PC-3 (cell line): ENCODE measurements at regions not wholly inside any gene's neighbourhood (a gene's known extent, or its start where the extent isn't known, plus 50 kb on each side); places are given as distances from the start of the nearest gene placed in this dataset.

Source experiments
- ATAC-seq: fragments of 200-7000 bp; cut with Tn5 transposase; 2 replicates; pipeline ENCODE4 v1.9.1; 2020; ENCODE audit warnings: mild to moderate bottlenecking, moderate library complexity
- BruUV-seq: library from RNA; stranded (reverse); fragments of 400-500 nt; replicated peaks from 2 replicates; lab custom pipeline; 2021; lab: Mats Ljungman, UMichigan
- CTCF ChIA-PET: fragments of 300-600 bp; sonication (Branson Sonifier 250); formaldehyde crosslinking; loops from one replicate; lab custom pipeline; 2022; ENCODE audit warnings: antibody characterized with exemption; lab: Charles Lee
- POLR2A ChIA-PET: fragments of 300-600 bp; sonication (Branson Sonifier 250); formaldehyde crosslinking; loops from one replicate; lab custom pipeline; 2022; ENCODE audit warnings: antibody characterized with exemption; ENCODE audit not compliant: unreplicated experiment; lab: Charles Lee
- DNase-seq: peaks from one replicate; pipeline ENCODE4 v3.0.0-alpha.2; 2015
- H2AFZ ChIP-seq: fragments of 300-600 bp; sonication (generic); 2 replicates; pipeline ENCODE4 v1.6.0; 2016; ENCODE audit warnings: antibody characterized with exemption, low read length
- H3F3A ChIP-seq: fragments of 300-600 bp; sonication (generic); one replicate; pipeline ENCODE4 v1.6.0; 2017; ENCODE audit warnings: antibody characterized with exemption, low read length, control low read depth, mild to moderate bottlenecking; ENCODE audit not compliant: unreplicated experiment
- H3K27ac ChIP-seq: fragments of 300-600 bp; sonication (generic); 2 replicates; pipeline ENCODE4 v1.5.1; 2016; ENCODE audit warnings: mild to moderate bottlenecking, low read length
- H3K27me3 ChIP-seq: fragments of 300-600 bp; sonication (generic); 2 replicates; pipeline ENCODE4 v1.6.1; 2016; ENCODE audit warnings: low read length, mixed read lengths
- H3K36me3 ChIP-seq: fragments of 300-600 bp; sonication (generic); 2 replicates; pipeline ENCODE4 v1.6.1; 2016; ENCODE audit warnings: low read depth, mixed run types, low read length, mixed read lengths
- H3K4me1 ChIP-seq: fragments of 300-600 bp; sonication (generic); 2 replicates; pipeline ENCODE4 v1.5.1; 2016; ENCODE audit warnings: low read length; ENCODE audit not compliant: insufficient read depth
- H3K4me2 ChIP-seq: fragments of 300-600 bp; sonication (generic); 2 replicates; pipeline ENCODE4 v1.6.0; 2016; ENCODE audit warnings: low read length
- H3K4me3 ChIP-seq: fragments of 300-600 bp; sonication (generic); 2 replicates; pipeline ENCODE4 v1.5.1; 2016; ENCODE audit warnings: mild to moderate bottlenecking, low read length, mixed read lengths
- H3K79me2 ChIP-seq: fragments of 300-600 bp; sonication (generic); 2 replicates; pipeline ENCODE4 v1.6.1; 2017; ENCODE audit warnings: low read length, mixed read lengths
- H3K9ac ChIP-seq: fragments of 300-600 bp; sonication (generic); 2 replicates; pipeline ENCODE4 v1.6.0; 2016; ENCODE audit warnings: mild to moderate bottlenecking, low read length
- H3K9me2 ChIP-seq: fragments of 300-600 bp; sonication (generic); replicated peaks from 2 replicates; pipeline ENCODE4 v1.6.1; 2016; ENCODE audit warnings: mixed run types, low read length, mixed read lengths
- H3K9me3 ChIP-seq: fragments of 300-600 bp; sonication (generic); 2 replicates; pipeline ENCODE4 v1.6.1; 2016; ENCODE audit warnings: low read length, mixed read lengths
- H4K20me1 ChIP-seq: fragments of 300-600 bp; sonication (generic); 2 replicates; pipeline ENCODE4 v1.6.1; 2016; ENCODE audit warnings: low read length, mixed read lengths
- EZH2 ChIP-seq: fragments of 300-600 bp; sonication (generic); IDR thresholded peaks from one replicate; pipeline ENCODE4 v1.6.1; 2017; ENCODE audit warnings: antibody characterized with exemption, mild to moderate bottlenecking, low read length; ENCODE audit not compliant: unreplicated experiment
- EZH2phosphoT487 ChIP-seq: fragments of 300-600 bp; sonication (generic); IDR thresholded peaks from 2 replicates; pipeline ENCODE4 v1.6.1; 2018; ENCODE audit warnings: mild to moderate bottlenecking, antibody characterized with exemption, low read length, borderline replicate concordance
- intact Hi-C: fragments of 100-400 bp; cut with micrococcal nuclease; formaldehyde crosslinking; loops from 2 replicates; pipeline ENCODE4 v1.9.0; 2023
- TF ChIP-seq, protein P1 (sequence below): fragments of 300-600 bp; sonication (generic); conservative IDR thresholded peaks from 2 replicates; pipeline ENCODE4 v1.5.1; 2017; ENCODE audit warnings: antibody characterized with exemption, low read depth, mild to moderate bottlenecking, low read length

GRCh38 chr2:122634256-122634655, 878.8 kb downstream of the TSN start:
- H3K4me2 ChIP-seq = peak overlapping the region; percentile 43
- no peak overlapping the region for H3K9ac ChIP-seq
- DNase-seq (peak; percentile 88), ATAC-seq (peak; percentile 76)
- H3F3A ChIP-seq = no peaks in the 10 kb centered on the region
- no peaks in the 10 kb centered on the region for H4K20me1 ChIP-seq
- H3K4me1 ChIP-seq = peaks cover 27% of the 10 kb centered on the region
- peak overlapping the region; percentile 49 for H3K27ac ChIP-seq
- no peaks in the 10 kb centered on the region for H3K27me3 ChIP-seq
- TF ChIP-seq EZH2phosphoT487 (no peak), EZH2 (no peak)
- TF ChIP-seq, protein P1, sequence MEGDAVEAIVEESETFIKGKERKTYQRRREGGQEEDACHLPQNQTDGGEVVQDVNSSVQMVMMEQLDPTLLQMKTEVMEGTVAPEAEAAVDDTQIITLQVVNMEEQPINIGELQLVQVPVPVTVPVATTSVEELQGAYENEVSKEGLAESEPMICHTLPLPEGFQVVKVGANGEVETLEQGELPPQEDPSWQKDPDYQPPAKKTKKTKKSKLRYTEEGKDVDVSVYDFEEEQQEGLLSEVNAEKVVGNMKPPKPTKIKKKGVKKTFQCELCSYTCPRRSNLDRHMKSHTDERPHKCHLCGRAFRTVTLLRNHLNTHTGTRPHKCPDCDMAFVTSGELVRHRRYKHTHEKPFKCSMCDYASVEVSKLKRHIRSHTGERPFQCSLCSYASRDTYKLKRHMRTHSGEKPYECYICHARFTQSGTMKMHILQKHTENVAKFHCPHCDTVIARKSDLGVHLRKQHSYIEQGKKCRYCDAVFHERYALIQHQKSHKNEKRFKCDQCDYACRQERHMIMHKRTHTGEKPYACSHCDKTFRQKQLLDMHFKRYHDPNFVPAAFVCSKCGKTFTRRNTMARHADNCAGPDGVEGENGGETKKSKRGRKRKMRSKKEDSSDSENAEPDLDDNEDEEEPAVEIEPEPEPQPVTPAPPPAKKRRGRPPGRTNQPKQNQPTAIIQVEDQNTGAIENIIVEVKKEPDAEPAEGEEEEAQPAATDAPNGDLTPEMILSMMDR = no peak
- peak overlapping the region; percentile 50; the same call in 1 of the 2 replicates for H2AFZ ChIP-seq
- BruUV-seq = no TSS peak
- ChIA-PET CTCF (no interaction called here), POLR2A (interaction anchor here (0.6 kb wide), 1 partner anchor 222 kb away, joined by 3 read pairs; no protein-coding TSS in a partner anchor)
- no peaks in the 10 kb centered on the region for H3K79me2 ChIP-seq
- no peaks in the 10 kb centered on the region for H3K9me3 ChIP-seq
- intact Hi-C loops = no loop called here
- H3K36me3 ChIP-seq = no peaks in the 10 kb centered on the region
- H3K4me3 ChIP-seq = peak overlapping the region; percentile 7; the same call in 1 of the 2 replicates
- H3K9me2 ChIP-seq = no peaks in the 10 kb centered on the region

DNA sequence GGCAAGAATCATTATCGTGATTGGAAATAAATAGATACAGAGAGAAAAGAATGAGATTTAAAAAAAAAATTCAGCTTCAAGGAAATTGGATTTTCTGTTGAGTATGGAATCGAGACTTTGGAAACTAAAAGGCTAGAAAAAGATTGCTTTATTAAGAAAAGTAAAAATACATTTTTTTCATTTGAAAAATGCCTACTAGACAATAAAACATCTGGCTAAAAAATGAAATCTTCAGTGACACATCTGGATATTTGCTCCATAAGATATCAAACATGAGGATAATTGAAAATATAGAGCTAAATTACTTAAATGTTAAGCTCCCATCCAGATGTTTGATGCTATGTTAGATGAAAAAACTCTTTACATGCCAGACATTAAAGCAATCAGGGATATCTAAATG, 879.5 kb downstream of the TSN start:
- Histone ChIP-seq H3K36me3 (no peaks in the 10 kb centered on the region), H3K4me3 (0 out of 2 replicates have a peak overlapping the region, but pooled peaks have one; percentile 7), H3K79me2 (no peaks in the 10 kb centered on the region), H3K27me3 (no peaks in the 10 kb centered on the region), H3K4me1 (peaks cover 32% of the 10 kb centered on the region), H3K9ac (no peak overlapping the region), H2AFZ (no peak overlapping the region), H3K9me2 (no peaks in the 10 kb centered on the region), H3K9me3 (no peaks in the 10 kb centered on the region), H3F3A (no peaks in the 10 kb centered on the region), H3K27ac (peak overlapping the region; percentile 49; the same call in 1 of the 2 replicates), H3K4me2 (peak overlapping the region; percentile 43), H4K20me1 (no peaks in the 10 kb centered on the region)
- TF ChIP-seq EZH2phosphoT487 = no peak
- TF ChIP-seq EZH2 = no peak
- TF ChIP-seq, protein P1 = no peak
- DNase-seq = no peak
- no peak for ATAC-seq
- intact Hi-C loops = no loop called here
- no TSS peak for BruUV-seq
- ChIA-PET CTCF (no interaction called here), POLR2A (no interaction called here)

DNA sequence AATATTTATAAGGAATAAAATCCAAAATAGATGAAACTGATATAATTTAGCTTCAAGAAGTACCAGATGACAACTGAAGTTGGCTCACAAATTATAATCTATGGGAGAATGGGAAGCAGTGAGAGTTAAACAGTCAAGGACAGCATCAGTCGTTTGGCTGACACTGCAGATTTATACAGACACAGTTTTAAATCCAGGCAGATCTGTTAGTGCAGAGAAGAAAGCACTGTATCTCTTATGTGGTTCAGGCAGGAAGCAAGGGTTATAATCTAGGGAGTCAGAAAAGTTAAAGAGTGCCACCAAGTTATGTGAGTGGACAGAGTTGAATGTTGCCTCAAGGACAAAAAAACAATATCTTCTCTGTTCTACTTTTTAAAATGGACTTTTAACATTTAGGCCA, 880.2 kb downstream of the TSN start:
- CTCF ChIA-PET = no interaction called here
- Histone ChIP-seq H3K27ac (no peak overlapping the region), H3K9ac (no peak overlapping the region), H3K79me2 (no peaks in the 10 kb centered on the region), H3K4me2 (no peak overlapping the region), H3F3A (no peaks in the 10 kb centered on the region), H4K20me1 (no peaks in the 10 kb centered on the region), H3K9me3 (no peaks in the 10 kb centered on the region), H3K4me3 (no peak overlapping the region), H3K4me1 (peaks cover 32% of the 10 kb centered on the region), H2AFZ (no peak overlapping the region), H3K36me3 (no peaks in the 10 kb centered on the region), H3K27me3 (no peaks in the 10 kb centered on the region), H3K9me2 (no peaks in the 10 kb centered on the region)
- ATAC-seq (no peak), DNase-seq (no peak)
- POLR2A ChIA-PET = no interaction called here
- BruUV-seq = no TSS peak
- TF ChIP-seq EZH2phosphoT487 = no peak
- TF ChIP-seq, protein P1 = no peak
- no peak for TF ChIP-seq EZH2
- intact Hi-C loops = no loop called here
